ENCODE measurements at regions not wholly inside any gene's neighbourhood (a gene's known extent, or its start where the extent isn't known, plus 50 kb on each side); places are given as distances from the start of the nearest gene placed in this dataset.
A peak's percentile ranks its signal among the peaks of the same experiment; 100 is the strongest.

DNA sequence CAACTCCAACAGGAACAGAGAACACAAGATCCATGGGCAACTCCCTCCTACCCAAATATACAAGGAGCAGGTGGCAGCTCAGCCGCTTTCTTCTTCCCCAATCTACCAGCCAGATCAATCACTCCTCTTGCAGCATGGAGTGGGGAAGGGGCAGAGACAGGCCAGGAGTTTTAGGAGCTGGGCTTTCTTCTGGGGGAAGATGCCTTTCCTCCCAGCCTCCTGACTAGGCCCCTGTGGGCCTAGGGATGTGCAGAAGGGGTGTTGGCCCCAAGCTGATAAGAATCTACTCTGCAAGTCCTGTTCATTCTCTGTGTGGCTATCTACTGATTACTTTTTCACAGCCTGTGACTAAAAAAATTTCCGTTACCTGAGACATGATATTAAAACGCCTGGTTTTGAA lies 189.0 kb downstream of the BCAS1 start:
- H3K4me1 ChIP-seq (ENCODE audit: control insufficient read depth in 2 of 2, insufficient read depth in 2 of 2, low read length in 2 of 2) = peaks cover 0 to 8% of the 10 kb centered on the region in 2 donors
- H3K27me3 ChIP-seq (ENCODE audit: control insufficient read depth in 2 of 2, insufficient read depth in 2 of 2, low read length in 2 of 2) = no peaks in the 10 kb centered on the region
- H3K9me3 ChIP-seq (ENCODE audit: control insufficient read depth in 2 of 2, low read length in 2 of 2) = no peaks in the 10 kb centered on the region
- no peak overlapping the region for H3K4me3 ChIP-seq (ENCODE audit: low read length in 2 of 2)
- H3K27ac ChIP-seq (ENCODE audit: low read depth in 2 of 2, low read length in 2 of 2) = no peak overlapping the region
- H3K9ac ChIP-seq (ENCODE audit: low read depth in 1 of 2, low read length in 2 of 2) = no peak overlapping the region
- no peaks in the 10 kb centered on the region for H3K36me3 ChIP-seq (ENCODE audit: control insufficient read depth in 2 of 2, insufficient read depth in 2 of 2, low read length in 2 of 2)

DNA sequence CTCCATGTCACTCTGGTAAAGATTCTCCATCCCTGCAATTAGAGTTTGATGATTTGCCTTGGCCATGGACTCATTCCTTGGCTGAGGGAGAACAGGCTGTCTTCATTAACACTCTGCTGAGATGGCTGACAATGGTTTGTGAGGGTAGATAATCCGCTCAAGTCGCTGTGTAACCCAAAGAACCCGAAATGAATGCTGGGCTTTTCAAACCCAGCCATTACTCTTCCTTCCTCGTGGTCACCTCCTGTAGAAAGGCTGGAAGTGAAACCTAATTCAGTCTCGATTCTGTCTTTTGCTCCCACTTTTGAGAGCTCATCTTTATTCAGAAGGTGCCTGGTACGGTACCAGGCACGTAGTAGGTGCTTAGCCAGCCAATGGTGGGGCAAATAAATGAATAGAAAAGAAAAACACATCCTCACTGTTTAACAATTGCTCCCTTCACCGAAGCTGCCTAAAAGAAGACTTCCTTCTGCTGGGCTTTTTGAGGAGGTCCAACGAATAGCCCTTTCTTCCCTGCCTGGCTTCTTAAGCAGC lies 190.2 kb downstream of the BCAS1 start:
- Histone ChIP-seq H3K4me1 (ENCODE audit: control insufficient read depth in 2 of 2, insufficient read depth in 2 of 2, low read length in 2 of 2) (peaks cover 0 to 8% of the 10 kb centered on the region in 2 donors), H3K27me3 (ENCODE audit: control insufficient read depth in 2 of 2, insufficient read depth in 2 of 2, low read length in 2 of 2) (no peaks in the 10 kb centered on the region), H3K9me3 (ENCODE audit: control insufficient read depth in 2 of 2, low read length in 2 of 2) (no peaks in the 10 kb centered on the region), H3K27ac (ENCODE audit: low read depth in 2 of 2, low read length in 2 of 2) (no peak overlapping the region), H3K4me3 (ENCODE audit: low read length in 2 of 2) (no peak overlapping the region), H3K9ac (ENCODE audit: low read depth in 1 of 2, low read length in 2 of 2) (no peak overlapping the region), H3K36me3 (ENCODE audit: control insufficient read depth in 2 of 2, insufficient read depth in 2 of 2, low read length in 2 of 2) (no peaks in the 10 kb centered on the region)

DNA sequence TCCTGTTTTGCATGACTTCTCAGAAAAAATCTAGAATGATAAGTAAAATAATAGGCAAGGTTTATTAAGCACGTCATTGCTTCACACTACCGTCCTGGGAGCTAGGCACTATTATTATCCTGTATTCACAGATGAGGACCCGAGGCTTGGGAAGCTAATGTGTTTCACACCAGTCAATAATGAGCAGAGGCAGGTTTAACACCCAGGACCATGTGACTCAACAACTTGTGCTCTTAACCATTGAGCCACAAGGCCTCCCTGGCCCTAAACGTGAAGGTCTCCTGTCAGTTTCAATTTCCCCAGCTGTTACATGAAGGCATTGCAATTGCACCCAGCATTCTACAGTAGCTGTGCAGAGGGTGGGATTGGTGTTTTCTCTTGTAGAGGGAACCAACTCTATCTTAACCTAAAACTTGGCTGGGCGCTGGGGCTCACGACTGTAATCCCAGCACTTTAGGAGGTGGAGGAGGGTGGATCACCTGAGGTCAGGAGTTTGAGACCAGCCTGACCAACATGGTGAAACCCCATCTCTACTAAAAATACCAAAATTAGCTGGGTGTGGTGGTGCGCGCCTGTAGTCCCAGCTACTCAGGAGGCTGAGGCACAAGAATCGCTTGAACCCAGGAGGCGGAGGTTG lies 191.2 kb downstream of the BCAS1 start:
- Histone ChIP-seq H3K27ac (ENCODE audit: low read depth in 2 of 2, low read length in 2 of 2) (peak overlapping the region in 1 of 2 donors; percentile 40), H3K9ac (ENCODE audit: low read depth in 1 of 2, low read length in 2 of 2) (no peak overlapping the region), H3K4me3 (ENCODE audit: low read length in 2 of 2) (no peak overlapping the region), H3K9me3 (ENCODE audit: control insufficient read depth in 2 of 2, low read length in 2 of 2) (no peaks in the 10 kb centered on the region), H3K36me3 (ENCODE audit: control insufficient read depth in 2 of 2, insufficient read depth in 2 of 2, low read length in 2 of 2) (no peaks in the 10 kb centered on the region), H3K4me1 (ENCODE audit: control insufficient read depth in 2 of 2, insufficient read depth in 2 of 2, low read length in 2 of 2) (peaks cover 0 to 8% of the 10 kb centered on the region in 2 donors), H3K27me3 (ENCODE audit: control insufficient read depth in 2 of 2, insufficient read depth in 2 of 2, low read length in 2 of 2) (no peaks in the 10 kb centered on the region)

DNA sequence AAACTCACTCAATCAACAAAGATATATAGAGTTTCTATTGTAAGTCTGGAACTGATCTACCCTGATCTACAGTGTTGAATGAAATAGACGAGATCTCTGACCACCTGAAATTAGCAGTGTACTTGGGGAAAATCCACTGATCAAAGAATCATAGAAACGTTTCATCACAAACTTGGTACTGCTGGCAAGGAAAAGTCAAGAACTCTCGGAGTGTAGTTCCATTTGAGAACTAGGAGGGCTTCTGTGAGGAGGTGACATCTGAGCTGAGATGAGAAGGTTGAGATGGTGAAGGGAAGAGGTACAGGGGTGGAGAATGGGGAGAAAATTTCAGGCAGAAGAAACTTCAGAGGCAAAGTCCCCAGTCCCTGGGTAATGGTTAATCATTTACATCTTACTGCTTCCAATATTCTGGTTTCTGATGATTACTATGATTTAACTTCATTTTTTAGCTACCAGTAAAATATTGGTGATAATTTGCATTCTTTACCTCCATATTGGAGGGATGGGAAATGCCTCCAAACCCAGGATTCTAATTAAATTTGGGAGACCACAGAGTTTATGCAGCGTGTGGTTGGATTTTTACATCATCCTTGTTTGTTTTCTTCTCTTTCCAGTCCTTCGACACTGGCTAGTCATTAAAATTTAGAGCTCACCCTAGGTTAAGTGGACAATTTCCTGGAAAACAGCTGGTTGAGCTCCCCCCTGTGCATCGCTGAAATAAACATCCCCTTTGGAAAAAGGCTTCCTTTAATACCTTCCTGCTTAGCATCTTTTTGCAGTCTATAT lies 191.9 kb downstream of the BCAS1 start:
- Histone ChIP-seq H3K9ac (ENCODE audit: low read depth in 1 of 2, low read length in 2 of 2) (no peak overlapping the region), H3K4me1 (ENCODE audit: control insufficient read depth in 2 of 2, insufficient read depth in 2 of 2, low read length in 2 of 2) (peaks cover 1 to 8% of the 10 kb centered on the region in 2 donors), H3K9me3 (ENCODE audit: control insufficient read depth in 2 of 2, low read length in 2 of 2) (no peaks in the 10 kb centered on the region), H3K4me3 (ENCODE audit: low read length in 2 of 2) (no peak overlapping the region), H3K27me3 (ENCODE audit: control insufficient read depth in 2 of 2, insufficient read depth in 2 of 2, low read length in 2 of 2) (no peaks in the 10 kb centered on the region), H3K36me3 (ENCODE audit: control insufficient read depth in 2 of 2, insufficient read depth in 2 of 2, low read length in 2 of 2) (no peaks in the 10 kb centered on the region), H3K27ac (ENCODE audit: low read depth in 2 of 2, low read length in 2 of 2) (peak overlapping the region in 1 of 2 donors; percentile 40)

DNA sequence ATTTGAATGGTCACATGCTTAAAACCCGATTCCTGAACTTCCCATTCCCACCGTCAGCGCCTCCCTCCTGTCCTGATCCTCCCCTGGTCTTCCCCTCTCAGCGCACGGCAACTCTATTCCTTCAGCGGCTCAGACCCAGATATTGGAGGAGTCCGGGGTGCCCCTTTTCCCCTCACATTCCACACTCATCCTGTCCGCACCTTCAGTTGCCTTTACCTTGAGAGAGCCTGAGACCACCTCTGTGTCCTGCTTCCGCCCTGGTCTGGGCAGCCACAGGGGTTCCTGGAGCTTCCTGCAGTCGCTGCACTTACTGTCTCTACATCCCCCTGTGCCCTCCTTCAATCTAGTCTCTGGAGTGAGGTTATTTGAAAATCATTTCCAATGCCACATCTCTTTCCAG lies 193.4 kb downstream of the BCAS1 start:
- Histone ChIP-seq H3K27me3 (ENCODE audit: control insufficient read depth in 2 of 2, insufficient read depth in 2 of 2, low read length in 2 of 2) (no peaks in the 10 kb centered on the region), H3K9ac (ENCODE audit: low read depth in 1 of 2, low read length in 2 of 2) (no peak overlapping the region), H3K4me3 (ENCODE audit: low read length in 2 of 2) (no peak overlapping the region), H3K4me1 (ENCODE audit: control insufficient read depth in 2 of 2, insufficient read depth in 2 of 2, low read length in 2 of 2) (peaks cover 14 to 20% of the 10 kb centered on the region in 2 donors), H3K27ac (ENCODE audit: low read depth in 2 of 2, low read length in 2 of 2) (no peak overlapping the region), H3K9me3 (ENCODE audit: control insufficient read depth in 2 of 2, low read length in 2 of 2) (no peaks in the 10 kb centered on the region), H3K36me3 (ENCODE audit: control insufficient read depth in 2 of 2, insufficient read depth in 2 of 2, low read length in 2 of 2) (no peaks in the 10 kb centered on the region)

DNA sequence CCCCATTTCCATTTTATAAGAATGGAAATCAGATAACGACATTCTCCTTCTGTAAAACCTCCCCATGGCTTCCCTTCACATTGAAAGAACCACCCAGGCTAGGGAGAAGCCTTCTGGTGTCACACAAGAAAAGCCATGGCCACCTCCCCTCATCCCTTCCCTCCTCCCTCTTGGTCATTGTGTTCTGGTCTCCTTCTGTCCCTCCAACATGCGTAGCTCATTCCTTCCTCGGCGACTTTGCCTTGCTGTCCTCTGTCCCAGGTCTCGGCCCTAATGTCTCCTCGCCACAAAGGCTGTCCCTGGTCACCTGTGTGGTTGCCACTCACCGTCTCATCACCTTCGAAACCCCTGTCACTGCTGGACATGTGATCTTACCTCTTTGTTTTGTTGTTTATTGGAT lies 193.9 kb downstream of the BCAS1 start:
- H3K4me3 ChIP-seq (ENCODE audit: low read length in 2 of 2) = no peak overlapping the region

DNA sequence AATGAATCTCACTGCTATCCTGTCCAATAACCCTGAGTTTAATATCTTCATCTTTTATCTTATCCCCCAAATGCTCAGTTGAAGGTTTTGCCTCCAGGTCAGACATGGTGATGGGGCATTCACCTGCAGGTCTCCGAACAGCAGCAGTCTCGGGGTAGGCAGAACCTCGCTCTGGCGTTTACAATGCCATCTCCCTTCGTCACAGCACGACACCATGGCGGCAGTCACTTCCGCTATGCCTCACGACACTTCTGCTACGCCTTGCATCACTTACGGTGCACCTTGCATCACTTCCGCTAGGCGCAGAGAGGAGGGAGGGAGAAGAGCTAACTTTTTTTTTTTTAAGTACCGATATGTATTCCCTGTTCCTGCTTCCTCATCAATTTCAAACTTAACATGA lies 194.9 kb downstream of the BCAS1 start:
- H3K4me1 ChIP-seq (ENCODE audit: control insufficient read depth in 2 of 2, insufficient read depth in 2 of 2, low read length in 2 of 2) = peaks cover 25 to 32% of the 10 kb centered on the region in 2 donors
- H3K27ac ChIP-seq (ENCODE audit: low read depth in 2 of 2, low read length in 2 of 2) = no peak overlapping the region
- H3K27me3 ChIP-seq (ENCODE audit: control insufficient read depth in 2 of 2, insufficient read depth in 2 of 2, low read length in 2 of 2) = no peaks in the 10 kb centered on the region
- H3K9ac ChIP-seq (ENCODE audit: low read depth in 1 of 2, low read length in 2 of 2) = no peak overlapping the region
- H3K4me3 ChIP-seq (ENCODE audit: low read length in 2 of 2) = no peak overlapping the region
- no peaks in the 10 kb centered on the region for H3K36me3 ChIP-seq (ENCODE audit: control insufficient read depth in 2 of 2, insufficient read depth in 2 of 2, low read length in 2 of 2)
- no peaks in the 10 kb centered on the region for H3K9me3 ChIP-seq (ENCODE audit: control insufficient read depth in 2 of 2, low read length in 2 of 2)

More for the DNA sequence above, 193.9 kb downstream of the BCAS1 start:
- Histone ChIP-seq H3K9me3 (ENCODE audit: control insufficient read depth in 2 of 2, low read length in 2 of 2) (no peaks in the 10 kb centered on the region), H3K36me3 (ENCODE audit: control insufficient read depth in 2 of 2, insufficient read depth in 2 of 2, low read length in 2 of 2) (no peaks in the 10 kb centered on the region), H3K4me1 (ENCODE audit: control insufficient read depth in 2 of 2, insufficient read depth in 2 of 2, low read length in 2 of 2) (peaks cover 19 to 23% of the 10 kb centered on the region in 2 donors), H3K27me3 (ENCODE audit: control insufficient read depth in 2 of 2, insufficient read depth in 2 of 2, low read length in 2 of 2) (no peaks in the 10 kb centered on the region), H3K9ac (ENCODE audit: low read depth in 1 of 2, low read length in 2 of 2) (no peak overlapping the region), H3K27ac (ENCODE audit: low read depth in 2 of 2, low read length in 2 of 2) (no peak overlapping the region)

DNA sequence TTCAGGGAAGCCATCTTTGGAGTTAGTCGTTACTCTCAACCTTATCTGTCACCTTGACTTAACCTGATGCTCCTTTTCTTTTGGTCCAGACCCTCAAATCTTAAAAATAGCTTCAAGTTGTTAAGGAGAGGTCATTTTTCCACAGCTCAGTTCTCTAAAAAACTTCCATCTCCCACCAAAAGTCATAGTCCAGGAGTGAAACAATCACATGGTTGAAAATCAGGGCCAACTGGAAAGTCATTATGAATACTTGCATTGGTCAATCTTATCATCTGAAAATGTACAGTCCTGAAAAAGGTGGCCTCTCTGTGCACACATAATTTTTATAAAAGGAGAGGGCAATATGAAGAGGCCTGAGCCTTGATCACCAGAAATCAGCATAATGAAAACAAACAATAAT lies 195.7 kb downstream of the BCAS1 start:
- Histone ChIP-seq H3K4me3 (ENCODE audit: low read length in 2 of 2) (no peak overlapping the region), H3K9me3 (ENCODE audit: control insufficient read depth in 2 of 2, low read length in 2 of 2) (no peaks in the 10 kb centered on the region), H3K36me3 (ENCODE audit: control insufficient read depth in 2 of 2, insufficient read depth in 2 of 2, low read length in 2 of 2) (no peaks in the 10 kb centered on the region), H3K27ac (ENCODE audit: low read depth in 2 of 2, low read length in 2 of 2) (no peak overlapping the region), H3K4me1 (ENCODE audit: control insufficient read depth in 2 of 2, insufficient read depth in 2 of 2, low read length in 2 of 2) (peaks cover 32 to 37% of the 10 kb centered on the region in 2 donors), H3K27me3 (ENCODE audit: control insufficient read depth in 2 of 2, insufficient read depth in 2 of 2, low read length in 2 of 2) (no peaks in the 10 kb centered on the region), H3K9ac (ENCODE audit: low read depth in 1 of 2, low read length in 2 of 2) (no peak overlapping the region)

DNA sequence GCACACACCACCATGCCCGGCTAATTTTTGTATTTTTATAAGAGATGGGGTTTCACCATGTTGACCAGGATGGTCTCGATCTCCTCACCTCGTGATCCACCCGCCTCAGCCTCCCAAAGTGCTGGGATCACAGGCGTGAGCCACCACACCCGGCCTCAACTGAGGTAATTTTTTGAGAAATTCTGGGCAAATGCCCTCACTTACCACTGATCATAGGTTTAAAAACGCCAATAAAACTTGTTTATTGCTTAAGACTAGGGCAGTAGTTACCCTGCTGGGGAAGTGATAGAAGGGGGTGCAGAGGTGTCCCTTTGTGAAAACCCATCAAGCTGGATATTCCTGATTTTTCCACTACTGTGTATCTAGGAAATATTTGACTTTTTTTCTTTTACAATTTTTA lies 196.3 kb downstream of the BCAS1 start:
- Histone ChIP-seq H3K4me3 (ENCODE audit: low read length in 2 of 2) (no peak overlapping the region), H3K4me1 (ENCODE audit: control insufficient read depth in 2 of 2, insufficient read depth in 2 of 2, low read length in 2 of 2) (peaks cover 38 to 42% of the 10 kb centered on the region in 2 donors), H3K9me3 (ENCODE audit: control insufficient read depth in 2 of 2, low read length in 2 of 2) (no peaks in the 10 kb centered on the region), H3K27ac (ENCODE audit: low read depth in 2 of 2, low read length in 2 of 2) (no peak overlapping the region), H3K9ac (ENCODE audit: low read depth in 1 of 2, low read length in 2 of 2) (no peak overlapping the region), H3K27me3 (ENCODE audit: control insufficient read depth in 2 of 2, insufficient read depth in 2 of 2, low read length in 2 of 2) (no peaks in the 10 kb centered on the region), H3K36me3 (ENCODE audit: control insufficient read depth in 2 of 2, insufficient read depth in 2 of 2, low read length in 2 of 2) (no peaks in the 10 kb centered on the region)

DNA sequence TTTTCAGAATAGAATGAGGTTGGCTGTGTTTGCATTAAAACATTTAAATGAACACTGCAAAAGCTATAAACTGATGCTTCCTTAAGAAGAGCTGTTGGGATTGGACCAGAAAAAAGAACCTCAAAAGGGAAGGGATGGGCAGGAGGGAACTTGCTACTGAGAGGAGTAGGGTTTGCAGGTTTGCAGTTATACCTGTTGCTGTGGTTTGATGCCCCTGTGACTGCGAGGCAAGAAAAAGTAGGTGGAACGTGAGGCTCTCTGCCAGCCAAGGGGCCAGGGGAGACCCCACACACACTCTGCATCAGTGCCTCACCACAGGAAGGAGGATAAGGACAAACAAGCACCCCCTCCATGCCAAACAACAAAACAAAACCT lies 197.2 kb downstream of the BCAS1 start:
- Histone ChIP-seq H3K4me3 (ENCODE audit: low read length in 2 of 2) (peak overlapping the region in 1 of 2 donors; percentile 1), H3K27ac (ENCODE audit: low read depth in 2 of 2, low read length in 2 of 2) (peak overlapping the region; percentile 53 to 82), H3K9me3 (ENCODE audit: control insufficient read depth in 2 of 2, low read length in 2 of 2) (no peaks in the 10 kb centered on the region), H3K9ac (ENCODE audit: low read depth in 1 of 2, low read length in 2 of 2) (peak overlapping the region in 1 of 2 donors; percentile 3), H3K27me3 (ENCODE audit: control insufficient read depth in 2 of 2, insufficient read depth in 2 of 2, low read length in 2 of 2) (no peaks in the 10 kb centered on the region), H3K4me1 (ENCODE audit: control insufficient read depth in 2 of 2, insufficient read depth in 2 of 2, low read length in 2 of 2) (peaks cover 34 to 38% of the 10 kb centered on the region in 2 donors), H3K36me3 (ENCODE audit: control insufficient read depth in 2 of 2, insufficient read depth in 2 of 2, low read length in 2 of 2) (no peaks in the 10 kb centered on the region)
